Mammary epithelial cell (primary cell): ENCODE measurements at regions not wholly inside any gene's neighbourhood (a gene's known extent, or its start where the extent isn't known, plus 50 kb on each side); places are given as distances from the start of the nearest gene placed in this dataset.

Experiments
- CTCF ChIP-seq, 2 donors: IDR thresholded peaks in 1 of 2; conservative IDR thresholded peaks in 1 of 2; 2 replicates each; pipeline ENCODE4 v1.5.1; 2011 to 2012; ENCODE audit warnings: inconsistent platforms in 2 of 2, low read length in 2 of 2, mild to moderate bottlenecking in 2 of 2, control low read depth in 1 of 2, low read depth in 1 of 2; ENCODE audit not compliant: insufficient read depth in 1 of 2; ENCODE audit errors: extremely low read depth in 1 of 2
- EZH2 ChIP-seq: IDR thresholded peaks from 2 replicates; pipeline ENCODE4 v1.6.1; 2012; ENCODE audit warnings: low read length, inconsistent platforms, borderline replicate concordance

GRCh38 chr7:96827701-96828100 lies 118.1 kb upstream of the SEM1 start:
- TF ChIP-seq CTCF (conservative IDR thresholded peaks at IDR 0.05 in 1 of 2, IDR thresholded peaks at IDR 0.05 in 1 of 2; ENCODE audit: extremely low read depth in 1 of 2, insufficient read depth in 1 of 2, low read depth in 1 of 2, low read length in 2 of 2) (no peak), EZH2 (no peak)
